Karpas-422 (cell line): ENCODE measurements at regions not wholly inside any gene's neighbourhood (a gene's known extent, or its start where the extent isn't known, plus 50 kb on each side); places are given as distances from the start of the nearest gene placed in this dataset.

ENCODE experiments used
- DNase-seq: peaks from one replicate; pipeline ENCODE4 v3.0.0-alpha.2; 2015
- H2AFZ ChIP-seq: fragments of 200-600 bp; sonication (generic); 2 replicates; pipeline ENCODE4 v1.6.1; 2014; ENCODE audit warnings: antibody characterized with exemption, low read length, mixed read lengths
- H3K27ac ChIP-seq: fragments of 200-600 bp; sonication (generic); 2 replicates; pipeline ENCODE4 v1.5.1; 2014; ENCODE audit warnings: mild to moderate bottlenecking, low read length, moderate library complexity
- H3K27me3 ChIP-seq: fragments of 200-600 bp; sonication (generic); 2 replicates; pipeline ENCODE4 v1.6.1; 2014; ENCODE audit warnings: low read length, mixed read lengths
- H3K36me3 ChIP-seq: fragments of 200-600 bp; sonication (generic); 2 replicates; pipeline ENCODE4 v1.6.1; 2014; ENCODE audit warnings: low read length, mixed read lengths; ENCODE audit not compliant: insufficient read depth
- H3K4me1 ChIP-seq: fragments of 200-600 bp; sonication (generic); 2 replicates; pipeline ENCODE4 v1.6.1; 2014; ENCODE audit warnings: mild to moderate bottlenecking, low read length, mixed read lengths
- H3K4me2 ChIP-seq: fragments of 200-600 bp; sonication (generic); 2 replicates; pipeline ENCODE4 v1.6.1; 2014; ENCODE audit warnings: low read length, low read depth, mild to moderate bottlenecking; ENCODE audit not compliant: poor library complexity, severe bottlenecking
- H3K4me3 ChIP-seq: fragments of 200-600 bp; sonication (generic); 2 replicates; pipeline ENCODE4 v1.5.1; 2014; ENCODE audit warnings: mild to moderate bottlenecking, antibody characterized with exemption, low read length, mixed read lengths
- H3K79me2 ChIP-seq: fragments of 200-600 bp; sonication (generic); 2 replicates; pipeline ENCODE4 v1.6.1; 2014; ENCODE audit warnings: mild to moderate bottlenecking, low read length, mixed read lengths
- H3K9ac ChIP-seq: fragments of 200-600 bp; sonication (generic); 2 replicates; pipeline ENCODE4 v1.6.0; 2014; ENCODE audit warnings: low read length
- H3K9me2 ChIP-seq: fragments of 200-600 bp; sonication (generic), shearing (Covaris generic); replicated peaks from 2 replicates; pipeline ENCODE4 v1.6.0; 2014; ENCODE audit warnings: mild to moderate bottlenecking, low read length, moderate library complexity; ENCODE audit not compliant: insufficient read depth
- H3K9me3 ChIP-seq: fragments of 300-700, 200-600 bp; sonication (generic); 2 replicates; pipeline ENCODE4 v1.6.1; 2014; ENCODE audit warnings: low read length, mixed read lengths
- H4K20me1 ChIP-seq: fragments of 200-600 bp; sonication (generic); 2 replicates; pipeline ENCODE4 v1.6.1; 2014; ENCODE audit warnings: mild to moderate bottlenecking, antibody characterized with exemption, low read length, low read depth; ENCODE audit not compliant: insufficient read depth

DNA sequence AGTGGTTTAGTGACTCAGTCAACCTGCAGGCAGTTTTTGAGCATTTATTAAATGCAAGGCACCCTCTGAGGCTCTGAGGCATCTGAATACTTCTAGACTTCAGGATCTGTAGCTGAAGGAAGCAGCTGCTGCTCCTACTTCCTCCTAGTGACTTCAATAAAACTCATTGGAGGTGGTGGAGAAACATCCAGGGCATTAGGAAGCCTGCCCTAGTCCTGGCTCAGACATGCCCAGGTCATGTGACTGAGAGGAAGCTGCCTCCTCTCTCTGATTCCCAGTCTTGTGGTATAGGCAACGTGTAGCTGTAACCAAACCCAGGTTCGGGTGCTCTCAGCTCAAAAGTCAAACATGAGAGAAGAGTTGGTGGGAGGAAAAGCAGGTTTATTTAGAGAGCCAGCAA is 287.2 kb upstream of the GYPC start:
- no peaks in the 10 kb centered on the region for H3K36me3 ChIP-seq
- H3K4me3 ChIP-seq = no peak overlapping the region
- no peaks in the 10 kb centered on the region for H3K27me3 ChIP-seq
- no peak overlapping the region for H3K4me2 ChIP-seq
- no peaks in the 10 kb centered on the region for H3K79me2 ChIP-seq
- no peaks in the 10 kb centered on the region for H4K20me1 ChIP-seq
- DNase-seq = no peak
- H3K9me3 ChIP-seq = no peaks in the 10 kb centered on the region
- H3K27ac ChIP-seq = no peak overlapping the region
- no peak overlapping the region for H3K9ac ChIP-seq
- no peaks in the 10 kb centered on the region for H3K4me1 ChIP-seq
- no peak overlapping the region for H2AFZ ChIP-seq
- no peaks in the 10 kb centered on the region for H3K9me2 ChIP-seq

DNA sequence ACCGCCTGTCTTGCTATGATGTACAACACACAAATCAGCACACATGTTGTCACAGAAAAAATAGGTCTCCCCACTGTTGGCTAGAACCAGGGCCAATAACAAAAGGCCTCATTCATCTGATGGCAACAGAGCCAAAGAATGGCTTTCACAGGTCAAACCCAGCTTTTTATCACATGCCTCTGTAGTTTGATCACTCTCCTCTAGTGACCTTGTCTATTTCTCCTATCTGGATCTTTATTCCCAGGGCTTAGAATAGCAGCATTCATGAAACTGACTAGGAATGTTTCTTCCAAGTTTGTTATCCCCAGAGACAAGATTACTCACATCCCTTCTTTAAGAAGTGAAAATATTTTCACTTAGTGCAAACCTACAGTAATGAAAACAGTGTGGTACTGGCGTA is 285.8 kb upstream of the GYPC start:
- Histone ChIP-seq H2AFZ (no peak overlapping the region), H4K20me1 (no peaks in the 10 kb centered on the region), H3K9me3 (no peaks in the 10 kb centered on the region), H3K27ac (no peak overlapping the region), H3K79me2 (no peaks in the 10 kb centered on the region), H3K36me3 (no peaks in the 10 kb centered on the region), H3K27me3 (no peaks in the 10 kb centered on the region), H3K9me2 (no peaks in the 10 kb centered on the region), H3K9ac (no peak overlapping the region), H3K4me3 (no peak overlapping the region), H3K4me2 (no peak overlapping the region), H3K4me1 (no peaks in the 10 kb centered on the region)
- DNase-seq = no peak

DNA sequence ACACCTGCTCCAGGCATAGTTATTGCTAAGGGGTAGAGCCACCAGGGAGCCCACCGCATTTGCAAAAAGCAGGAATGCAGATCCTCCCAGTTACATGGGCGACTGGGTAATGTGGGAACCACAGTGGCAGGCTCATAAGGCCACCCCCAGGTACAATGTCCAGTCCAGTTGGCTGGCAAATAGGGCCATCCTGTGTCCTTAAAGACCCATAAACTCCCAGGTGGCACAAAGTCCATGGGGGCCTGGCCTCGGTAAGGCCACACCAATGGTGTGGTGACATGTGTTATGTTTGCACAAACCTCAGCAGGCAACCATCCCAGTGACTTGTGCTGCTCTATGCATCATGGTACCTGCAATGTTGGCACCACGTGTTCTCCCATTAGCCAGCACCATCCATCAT is 283.6 kb upstream of the GYPC start:
- no peaks in the 10 kb centered on the region for H3K9me2 ChIP-seq
- H3K9me3 ChIP-seq = no peaks in the 10 kb centered on the region
- H3K36me3 ChIP-seq = no peaks in the 10 kb centered on the region
- H3K27ac ChIP-seq = no peak overlapping the region
- H3K4me1 ChIP-seq = no peaks in the 10 kb centered on the region
- no peak for DNase-seq
- no peaks in the 10 kb centered on the region for H3K27me3 ChIP-seq
- H2AFZ ChIP-seq = no peak overlapping the region
- H3K79me2 ChIP-seq = no peaks in the 10 kb centered on the region
- H3K4me2 ChIP-seq = no peak overlapping the region
- H3K4me3 ChIP-seq = no peak overlapping the region
- H3K9ac ChIP-seq = no peak overlapping the region
- H4K20me1 ChIP-seq = no peaks in the 10 kb centered on the region

DNA sequence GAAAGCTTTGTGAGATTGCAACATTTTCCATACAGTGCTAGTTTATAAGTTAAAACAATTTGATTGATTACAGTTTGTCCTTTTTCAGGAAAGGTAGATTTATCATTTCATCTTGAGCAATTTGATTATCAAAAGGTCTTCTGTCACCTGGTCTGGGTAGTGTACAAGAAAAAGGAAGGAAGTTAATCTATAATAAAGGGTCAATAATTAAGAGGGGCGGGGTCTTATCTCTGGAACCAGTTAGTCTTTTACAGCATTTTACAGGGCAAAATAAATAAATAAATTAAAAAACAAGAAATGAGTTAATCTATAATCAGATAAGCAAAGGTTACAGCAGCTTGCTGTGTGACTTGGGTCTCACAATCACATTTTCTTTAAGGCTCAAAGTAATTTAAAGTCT is 277.8 kb upstream of the GYPC start:
- Histone ChIP-seq H3K4me2 (no peak overlapping the region), H3K79me2 (no peaks in the 10 kb centered on the region), H3K9me2 (no peaks in the 10 kb centered on the region), H3K9ac (no peak overlapping the region), H3K9me3 (no peaks in the 10 kb centered on the region), H3K4me3 (no peak overlapping the region), H3K27me3 (0 out of 2 replicates have a peak, but pooled peaks cover 3% of the 10 kb centered on the region), H3K27ac (no peak overlapping the region), H2AFZ (no peak overlapping the region), H3K4me1 (peaks cover 8% of the 10 kb centered on the region), H3K36me3 (no peaks in the 10 kb centered on the region), H4K20me1 (no peaks in the 10 kb centered on the region)
- no peak for DNase-seq

DNA sequence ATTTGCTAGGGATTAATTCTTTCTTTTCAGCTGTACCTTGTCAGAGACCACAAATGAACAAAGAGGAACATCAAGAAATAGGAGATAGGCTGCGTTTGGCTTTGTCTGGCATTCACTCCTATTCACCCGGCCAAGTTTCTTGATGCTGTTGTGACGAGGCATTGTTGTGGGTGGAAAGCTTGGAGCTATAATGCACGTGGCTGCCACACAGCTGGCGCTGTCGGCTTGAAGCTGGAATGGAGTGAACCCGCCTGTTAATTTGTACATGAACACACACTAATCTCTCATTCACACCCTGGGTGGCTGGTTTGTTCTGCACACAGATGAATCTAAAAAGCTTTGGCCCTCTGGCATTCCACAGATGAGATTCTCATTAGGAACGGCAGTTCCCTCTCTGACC is 274.9 kb upstream of the GYPC start:
- Histone ChIP-seq H3K9me3 (no peaks in the 10 kb centered on the region), H3K4me1 (peaks cover 8% of the 10 kb centered on the region), H3K36me3 (no peaks in the 10 kb centered on the region), H3K4me3 (no peak overlapping the region), H3K27ac (no peak overlapping the region), H3K9me2 (no peaks in the 10 kb centered on the region), H3K4me2 (no peak overlapping the region), H3K79me2 (no peaks in the 10 kb centered on the region), H2AFZ (no peak overlapping the region), H4K20me1 (no peaks in the 10 kb centered on the region), H3K9ac (no peak overlapping the region), H3K27me3 (0 out of 2 replicates have a peak, but pooled peaks cover 3% of the 10 kb centered on the region)
- no peak for DNase-seq

DNA sequence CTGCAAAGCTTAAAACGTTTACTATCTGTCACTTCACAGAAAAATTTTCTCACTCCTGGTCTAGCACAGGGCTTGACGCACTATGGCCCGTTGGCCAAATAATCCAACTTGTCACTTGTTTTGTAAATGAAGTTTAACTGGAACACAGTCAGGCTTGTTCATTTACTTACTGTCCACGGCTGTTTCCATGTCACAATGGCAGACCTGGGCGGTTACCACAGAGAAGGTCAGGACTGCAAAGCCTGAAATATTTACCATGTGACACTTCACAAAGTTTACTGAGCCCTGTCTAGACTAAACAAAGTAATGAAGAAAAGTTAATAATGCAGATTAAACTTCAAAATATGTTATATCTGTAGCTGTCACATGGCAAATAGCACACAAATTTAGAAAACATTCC is 273.0 kb upstream of the GYPC start:
- Histone ChIP-seq H3K9me3 (no peaks in the 10 kb centered on the region), H3K4me1 (peaks cover 8% of the 10 kb centered on the region), H3K4me2 (no peak overlapping the region), H3K79me2 (no peaks in the 10 kb centered on the region), H3K36me3 (no peaks in the 10 kb centered on the region), H3K9me2 (no peaks in the 10 kb centered on the region), H4K20me1 (no peaks in the 10 kb centered on the region), H3K9ac (no peak overlapping the region), H2AFZ (no peak overlapping the region), H3K27ac (no peak overlapping the region), H3K4me3 (no peak overlapping the region), H3K27me3 (0 out of 2 replicates have a peak, but pooled peaks cover 3% of the 10 kb centered on the region)
- DNase-seq = no peak

DNA sequence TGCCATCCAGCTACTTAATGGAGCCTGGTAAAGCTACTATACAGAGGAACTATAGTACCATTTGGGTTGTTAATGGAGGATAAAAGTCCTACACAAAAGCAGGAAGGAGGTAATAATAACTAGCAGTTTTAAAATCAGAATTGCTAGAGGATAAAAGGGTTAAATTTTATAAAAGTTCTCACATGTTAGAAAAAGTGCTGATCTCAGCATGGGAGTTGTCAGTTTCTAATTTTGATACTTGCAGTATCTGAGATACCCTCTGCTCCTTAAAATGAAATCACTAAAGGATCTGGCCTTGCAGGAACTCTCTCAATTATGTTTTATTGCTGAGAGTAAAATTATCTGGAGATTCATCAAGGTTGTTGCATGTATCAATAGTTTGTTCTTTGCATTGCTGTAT is 272.2 kb upstream of the GYPC start:
- H3K4me1 ChIP-seq = peaks cover 8% of the 10 kb centered on the region
- no peaks in the 10 kb centered on the region for H3K36me3 ChIP-seq
- no peaks in the 10 kb centered on the region for H4K20me1 ChIP-seq
- DNase-seq = no peak
- no peak overlapping the region for H3K4me3 ChIP-seq
- H3K27me3 ChIP-seq = 0 out of 2 replicates have a peak, but pooled peaks cover 3% of the 10 kb centered on the region
- H3K79me2 ChIP-seq = no peaks in the 10 kb centered on the region
- H3K9ac ChIP-seq = no peak overlapping the region
- no peak overlapping the region for H2AFZ ChIP-seq
- no peaks in the 10 kb centered on the region for H3K9me2 ChIP-seq
- H3K27ac ChIP-seq = no peak overlapping the region
- no peaks in the 10 kb centered on the region for H3K9me3 ChIP-seq
- H3K4me2 ChIP-seq = no peak overlapping the region

DNA sequence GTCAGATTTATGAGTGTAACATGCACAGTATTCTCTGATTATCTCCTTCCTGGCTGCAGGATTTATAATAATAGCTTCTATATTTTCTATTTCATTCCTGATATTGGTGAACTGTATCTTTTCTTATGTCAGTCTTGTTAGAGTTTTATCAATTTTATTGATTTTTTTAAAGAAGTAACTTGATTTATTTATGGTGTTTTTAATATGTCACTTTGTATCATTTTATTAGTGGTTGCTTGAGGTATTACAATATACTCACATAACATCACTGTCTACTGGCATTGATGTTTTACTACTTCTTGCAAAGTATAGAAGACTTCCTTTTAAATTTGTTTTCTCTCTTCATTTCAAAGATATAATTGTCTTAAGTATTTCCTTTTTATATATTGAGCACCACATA is 270.5 kb upstream of the GYPC start:
- Histone ChIP-seq H3K9me3 (no peaks in the 10 kb centered on the region), H3K79me2 (no peaks in the 10 kb centered on the region), H3K9me2 (no peaks in the 10 kb centered on the region), H3K27ac (no peak overlapping the region), H3K9ac (no peak overlapping the region), H3K27me3 (no peaks in the 10 kb centered on the region), H3K4me3 (no peak overlapping the region), H3K4me1 (no peaks in the 10 kb centered on the region), H4K20me1 (no peaks in the 10 kb centered on the region), H3K4me2 (no peak overlapping the region), H3K36me3 (no peaks in the 10 kb centered on the region), H2AFZ (no peak overlapping the region)
- no peak for DNase-seq

DNA sequence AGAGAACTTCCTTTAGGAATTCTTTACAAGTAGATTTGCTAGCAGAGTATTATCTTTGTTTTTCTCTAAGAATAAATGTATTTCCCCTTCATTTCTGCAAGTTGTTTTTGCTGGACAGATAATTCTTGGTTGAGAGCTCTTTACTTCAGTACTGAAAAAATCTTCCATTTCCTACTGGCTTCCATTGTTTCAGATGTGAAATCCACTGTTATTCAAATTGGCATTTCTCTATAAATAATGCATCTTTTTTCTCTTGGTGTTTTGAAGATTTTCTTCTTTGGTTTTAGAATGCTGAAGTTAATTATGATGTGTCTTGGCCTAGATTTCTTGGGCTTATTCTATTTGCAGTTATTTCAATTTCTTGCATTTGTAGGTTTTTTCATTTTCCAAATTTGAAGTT is 270.0 kb upstream of the GYPC start:
- Histone ChIP-seq H3K9ac (no peak overlapping the region), H3K27me3 (no peaks in the 10 kb centered on the region), H3K27ac (no peak overlapping the region), H3K4me2 (no peak overlapping the region), H3K36me3 (no peaks in the 10 kb centered on the region), H3K9me3 (no peaks in the 10 kb centered on the region), H3K9me2 (no peaks in the 10 kb centered on the region), H4K20me1 (no peaks in the 10 kb centered on the region), H3K4me1 (no peaks in the 10 kb centered on the region), H3K4me3 (no peak overlapping the region), H2AFZ (no peak overlapping the region), H3K79me2 (no peaks in the 10 kb centered on the region)
- no peak for DNase-seq
